Sigmoid colon (tissue), 4 donors: ENCODE measurements at regions not wholly inside any gene's neighbourhood (a gene's known extent, or its start where the extent isn't known, plus 50 kb on each side); places are given as distances from the start of the nearest gene placed in this dataset.

Experiments used
- CTCF ChIP-seq, 4 experiments: fragments of 450-650 bp in 3 of 4; fragments of 200-600 bp in 1 of 4; IDR thresholded peaks; one replicate each; pipeline ENCODE4 v1.5.1; 2016 to 2019; ENCODE audit warnings: antibody characterized with exemption in 4 of 4, mild to moderate bottlenecking in 3 of 4, moderate library complexity in 2 of 4
- POLR2A ChIP-seq, 2 donors: fragments of 450-650 bp; IDR thresholded peaks; one replicate each; pipeline ENCODE4 v1.6.1; 2016; ENCODE audit warnings: antibody characterized with exemption in 2 of 2, mild to moderate bottlenecking in 2 of 2, moderate library complexity in 2 of 2
- POLR2AphosphoS5 ChIP-seq, 4 donors: sonication (generic); formaldehyde crosslinking; IDR thresholded peaks; one replicate each; pipeline ENCODE4 v1.6.1; 2017; ENCODE audit warnings: antibody characterized with exemption in 4 of 4

DNA sequence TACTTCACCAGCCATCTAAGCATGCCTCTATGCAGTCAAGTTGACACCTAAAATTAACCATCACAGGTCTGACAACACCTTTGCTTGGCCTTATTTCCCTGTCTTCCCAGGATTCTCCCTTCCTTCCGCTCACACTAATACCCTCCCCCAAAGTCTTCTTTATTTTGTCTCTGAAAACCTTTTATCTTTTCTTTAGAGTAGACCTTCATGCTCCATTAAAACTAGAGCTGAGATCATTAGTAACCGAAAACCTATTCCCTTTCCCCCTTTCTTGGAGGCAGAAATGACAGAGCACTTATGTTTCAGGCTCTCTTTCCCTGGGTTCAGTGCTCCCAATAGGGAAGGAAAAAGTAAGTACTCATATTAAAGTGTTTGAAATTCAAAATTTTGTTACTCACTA lies 423.8 kb downstream of the YTHDC2 start:
- TF ChIP-seq CTCF (IDR thresholded peaks at IDR 0.05), result no peak
- no peak for TF ChIP-seq POLR2AphosphoS5 (IDR thresholded peaks at IDR 0.05)
- TF ChIP-seq POLR2A (IDR thresholded peaks at IDR 0.05), result no peak
